ENCODE measurements at regions not wholly inside any gene's neighbourhood (a gene's known extent, or its start where the extent isn't known, plus 50 kb on each side); places are given as distances from the start of the nearest gene placed in this dataset.
"Not testable (repeated sequence)": the region's sequence is repeated elsewhere in the genome, so short reads cannot be mapped to it uniquely, and the experiment has no call there.

- no peak for DNase-seq
Measured at GRCh38 chr1:73765551-73766233, 432.3 kb downstream of the LRRIQ3 start.

- DNase-seq = no peak
Measured at GRCh38 chr1:73761559-73761958, 436.4 kb downstream of the LRRIQ3 start.

GRCh38 chr1:73759011-73759410 lies 439.0 kb downstream of the LRRIQ3 start:
- no peak for DNase-seq

GRCh38 chr1:73756817-73757216 lies 441.2 kb downstream of the LRRIQ3 start:
- no peak for DNase-seq

GRCh38 chr1:73755649-73756048 lies 442.3 kb downstream of the LRRIQ3 start:
- DNase-seq = no peak

GRCh38 chr1:73749996-73750395 lies 448.0 kb downstream of the LRRIQ3 start:
- DNase-seq = no peak

GRCh38 chr1:73744985-73745384 lies 453.0 kb downstream of the LRRIQ3 start:
- no peak for DNase-seq

GRCh38 chr1:73736125-73736524 lies 461.9 kb downstream of the LRRIQ3 start:
- DNase-seq = no peak

- no peak for DNase-seq
Measured at GRCh38 chr1:73727036-73727435, 470.9 kb downstream of the LRRIQ3 start.

GRCh38 chr1:73722055-73722454 lies 475.9 kb downstream of the LRRIQ3 start:
- no peak for DNase-seq

- DNase-seq = no peak
Measured at GRCh38 chr1:73717976-73718375, 480.0 kb downstream of the LRRIQ3 start.

- DNase-seq = no peak
Measured at GRCh38 chr1:73711089-73711488, 486.9 kb downstream of the LRRIQ3 start.

- no peak for DNase-seq
Measured at GRCh38 chr1:73701826-73702225, 496.1 kb downstream of the LRRIQ3 start.

GRCh38 chr1:73676186-73676585 lies 521.8 kb downstream of the LRRIQ3 start:
- DNase-seq = no peak

- peak; percentile 48 for DNase-seq
Measured at GRCh38 chr1:73674945-73675561, 522.9 kb downstream of the LRRIQ3 start.

- DNase-seq = no peak
Measured at GRCh38 chr1:73673971-73674370, 524.0 kb downstream of the LRRIQ3 start.

- DNase-seq = no peak
Measured at GRCh38 chr1:73671530-73671929, 526.4 kb downstream of the LRRIQ3 start.

GRCh38 chr1:73667959-73668358 lies 530.0 kb downstream of the LRRIQ3 start:
- not testable (repeated sequence) for DNase-seq

- DNase-seq = no peak
Measured at GRCh38 chr1:73662526-73662925, 535.5 kb downstream of the LRRIQ3 start.

- no peak for DNase-seq
Measured at GRCh38 chr1:73659136-73659535, 538.8 kb downstream of the LRRIQ3 start.

- no peak for DNase-seq
Measured at GRCh38 chr1:73654714-73655113, 543.3 kb downstream of the LRRIQ3 start.

GRCh38 chr1:73644198-73644597 lies 553.8 kb downstream of the LRRIQ3 start:
- no peak for DNase-seq

GRCh38 chr1:73639494-73639893 lies 558.5 kb downstream of the LRRIQ3 start:
- DNase-seq = no peak

GRCh38 chr1:73637264-73637663 lies 560.7 kb downstream of the LRRIQ3 start:
- no peak for DNase-seq

GRCh38 chr1:73635021-73635420 lies 563.0 kb downstream of the LRRIQ3 start:
- peak; percentile 11 for DNase-seq

All from HCEC 1CT (cell line).